ENCODE measurements at regions not wholly inside any gene's neighbourhood (a gene's known extent, or its start where the extent isn't known, plus 50 kb on each side); places are given as distances from the start of the nearest gene placed in this dataset.
A peak's percentile ranks its signal among the peaks of the same experiment; 100 is the strongest.
"Not testable (repeated sequence)": the region's sequence is repeated elsewhere in the genome, so short reads cannot be mapped to it uniquely, and the experiment has no call there.

- DNase-seq (ENCODE audit: low spot score): no peak
Observed at GRCh38 chr6:166724576-166724975, 97.5 kb upstream of the RPS6KA2 start.

DNA sequence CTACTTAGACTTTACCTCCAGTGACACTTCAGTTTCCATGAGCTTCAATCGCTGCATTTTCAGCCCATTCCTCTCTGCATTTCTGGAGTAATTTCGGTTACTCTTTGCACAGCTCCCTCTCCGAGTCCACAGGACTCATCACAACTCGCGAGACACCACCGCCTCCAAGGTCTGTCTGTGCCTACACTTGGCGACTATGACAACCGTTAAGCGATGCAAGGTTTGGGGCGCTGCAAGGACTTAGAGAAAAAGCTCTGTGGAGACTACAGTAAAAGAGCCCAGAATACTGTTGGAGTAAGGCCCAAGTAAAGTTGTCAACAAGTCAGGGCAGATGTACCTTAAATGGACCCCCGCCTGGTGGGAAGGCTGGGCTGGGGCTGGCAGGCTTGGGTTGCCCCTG is 95.7 kb upstream of the RPS6KA2 start:
- no peak for DNase-seq (ENCODE audit: low spot score)

DNA sequence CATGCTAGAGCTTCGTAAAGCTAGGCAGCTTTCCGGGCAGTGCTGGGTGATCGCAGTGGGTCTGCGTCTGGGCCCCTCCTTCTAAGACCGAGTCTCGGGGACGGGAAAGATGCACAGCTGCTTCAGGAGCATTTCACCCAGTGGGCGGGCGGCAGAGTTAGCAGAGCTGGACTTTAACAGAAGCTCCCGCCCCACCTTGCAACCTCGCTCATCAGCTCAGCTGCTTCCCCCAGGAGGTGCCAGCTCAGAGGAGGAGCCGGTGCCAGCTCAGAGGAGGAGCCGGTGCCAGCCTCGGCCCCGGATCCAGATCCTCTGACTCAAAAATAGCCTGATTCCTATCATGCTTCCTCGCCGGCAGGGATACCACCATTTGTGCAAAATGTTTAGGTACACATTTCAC is 94.5 kb upstream of the RPS6KA2 start:
- no peak for DNase-seq (ENCODE audit: low spot score)

GRCh38 chr6:166720856-166721255 is 93.8 kb upstream of the RPS6KA2 start:
- no peak for DNase-seq (ENCODE audit: low spot score)

GRCh38 chr6:166719019-166719418 is 92.0 kb upstream of the RPS6KA2 start:
- no peak for DNase-seq (ENCODE audit: low spot score)

GRCh38 chr6:166718516-166718915 is 91.5 kb upstream of the RPS6KA2 start:
- DNase-seq (ENCODE audit: low spot score): no peak

GRCh38 chr6:166716910-166717617 is 90.0 kb upstream of the RPS6KA2 start:
- DNase-seq (ENCODE audit: low spot score): no peak

DNA sequence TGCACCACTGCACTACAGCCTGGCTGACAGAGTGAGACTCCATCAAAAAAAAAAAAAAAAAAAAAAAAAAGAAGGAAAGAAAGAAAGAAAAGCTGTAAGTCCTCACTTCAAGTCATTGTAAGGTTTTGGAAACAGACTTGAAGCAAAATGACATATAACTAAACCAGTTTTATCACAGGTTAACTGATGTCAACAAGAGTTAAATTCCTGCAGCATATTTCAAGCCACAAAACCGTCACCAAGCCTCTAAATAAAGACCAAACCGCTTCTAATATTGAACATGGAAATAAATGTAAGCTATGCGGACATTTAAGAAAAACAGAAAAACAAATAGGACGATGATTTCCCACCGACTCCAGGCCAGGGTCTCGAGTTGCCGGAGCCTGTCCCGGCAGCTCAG is 88.9 kb upstream of the RPS6KA2 start:
- no peak for DNase-seq (ENCODE audit: low spot score)

GRCh38 chr6:166715065-166715464 is 88.0 kb upstream of the RPS6KA2 start:
- no peak for DNase-seq (ENCODE audit: low spot score)

- DNase-seq (ENCODE audit: low spot score): no peak
Observed at GRCh38 chr6:166714581-166714980, 87.5 kb upstream of the RPS6KA2 start.

GRCh38 chr6:166714187-166714510 is 87.1 kb upstream of the RPS6KA2 start:
- DNase-seq (ENCODE audit: low spot score): no peak

DNA sequence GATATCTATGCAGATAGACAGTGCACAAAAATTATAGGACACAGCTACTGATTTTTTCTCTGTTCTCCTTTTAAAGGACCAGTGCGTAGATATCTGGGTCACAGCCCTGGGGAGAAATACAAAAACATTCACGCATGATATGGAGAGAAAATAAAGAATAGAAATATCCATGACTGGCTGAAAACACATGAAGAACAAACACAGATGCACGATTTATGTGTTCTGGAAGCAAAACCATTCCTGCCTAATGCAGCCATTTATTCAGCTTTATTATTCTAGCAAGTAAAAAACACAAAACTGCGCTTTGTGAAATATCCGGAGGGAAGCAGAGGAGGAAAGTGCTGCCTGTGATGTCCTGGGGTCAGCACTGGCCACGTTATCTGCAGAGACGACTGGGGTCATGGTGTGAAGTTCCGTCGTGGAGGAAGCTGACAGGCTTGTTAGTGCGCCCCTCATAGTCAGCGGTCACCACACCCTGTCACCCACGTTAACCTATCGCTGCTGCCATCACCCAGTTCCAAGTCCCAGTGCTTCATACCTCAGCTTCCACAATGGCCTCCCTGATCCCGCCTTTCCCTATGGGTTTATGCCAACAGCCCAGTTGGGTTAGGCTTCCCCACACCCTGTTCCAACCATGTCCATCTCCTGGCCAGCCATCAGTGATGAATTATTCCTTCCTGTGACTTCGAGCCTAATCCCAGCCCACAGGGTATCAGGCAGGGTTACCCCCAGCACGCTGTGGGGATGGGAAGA is 86.6 kb upstream of the RPS6KA2 start:
- no peak for DNase-seq (ENCODE audit: low spot score)

DNA sequence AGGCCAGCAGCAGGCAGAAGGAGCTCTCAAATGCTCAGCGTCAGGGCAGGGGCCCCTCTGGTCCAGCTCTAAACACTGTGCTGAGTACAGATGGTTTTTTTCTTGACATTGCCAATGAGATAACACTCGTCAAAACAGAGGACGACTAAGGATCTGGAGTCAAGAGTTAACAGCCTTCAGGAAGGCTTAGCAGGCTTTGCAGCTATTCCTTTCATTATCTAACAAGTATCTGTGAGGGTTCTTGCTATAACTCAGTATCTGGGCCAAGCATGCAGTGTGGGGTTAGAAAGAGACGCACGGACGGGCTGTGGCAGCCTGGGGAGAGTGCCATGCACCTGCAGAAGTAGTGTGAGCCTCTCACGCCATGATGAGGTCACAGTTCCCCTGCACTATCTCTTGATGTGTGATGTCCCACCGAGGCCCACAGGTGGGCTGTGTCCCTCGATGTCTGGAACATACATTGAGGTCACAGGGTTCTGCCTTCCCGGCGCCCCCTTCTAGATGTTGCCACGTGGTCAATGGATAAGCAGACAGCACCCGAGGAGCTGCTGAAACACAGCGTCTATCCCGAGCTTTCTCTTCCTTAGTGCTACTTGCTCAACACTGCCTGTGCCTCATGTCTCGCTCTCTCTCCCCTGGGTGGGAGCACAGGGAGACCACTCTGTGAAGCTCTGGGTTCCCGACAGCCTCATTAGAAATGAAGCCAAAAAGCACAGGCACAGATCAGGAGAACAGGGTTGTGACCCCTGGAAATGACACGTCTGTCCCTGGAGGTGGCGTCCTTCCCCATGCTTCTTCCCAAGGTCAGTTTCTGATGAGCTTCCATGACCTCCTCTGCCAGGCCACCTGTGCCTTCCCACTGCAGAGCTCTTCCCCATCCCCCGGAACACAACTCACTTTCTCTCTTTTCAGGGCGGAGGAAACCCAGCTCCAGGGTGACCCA is 85.5 kb upstream of the RPS6KA2 start:
- DNase-seq (ENCODE audit: low spot score): no peak

GRCh38 chr6:166710084-166710483 is 83.0 kb upstream of the RPS6KA2 start:
- DNase-seq (ENCODE audit: low spot score): no peak

DNA sequence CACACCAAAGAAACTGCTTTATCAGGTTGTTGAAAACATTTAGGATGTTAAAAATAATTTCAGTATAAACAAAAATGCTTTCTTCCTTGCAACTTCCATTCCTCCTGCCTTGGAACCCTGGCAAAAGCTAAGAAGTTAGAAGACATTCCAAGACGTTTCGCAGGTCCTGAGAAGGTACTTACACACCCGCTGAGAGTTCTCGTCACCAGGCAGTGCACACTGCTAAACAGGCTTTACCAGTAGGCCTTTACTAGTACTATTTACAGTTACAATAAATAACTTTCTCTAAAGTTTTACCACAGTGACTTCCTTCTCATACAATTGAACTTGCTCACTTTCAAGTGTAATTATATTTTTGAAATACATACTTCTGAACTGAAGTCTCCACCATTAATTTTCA is 81.4 kb upstream of the RPS6KA2 start:
- no peak for DNase-seq (ENCODE audit: low spot score)

DNA sequence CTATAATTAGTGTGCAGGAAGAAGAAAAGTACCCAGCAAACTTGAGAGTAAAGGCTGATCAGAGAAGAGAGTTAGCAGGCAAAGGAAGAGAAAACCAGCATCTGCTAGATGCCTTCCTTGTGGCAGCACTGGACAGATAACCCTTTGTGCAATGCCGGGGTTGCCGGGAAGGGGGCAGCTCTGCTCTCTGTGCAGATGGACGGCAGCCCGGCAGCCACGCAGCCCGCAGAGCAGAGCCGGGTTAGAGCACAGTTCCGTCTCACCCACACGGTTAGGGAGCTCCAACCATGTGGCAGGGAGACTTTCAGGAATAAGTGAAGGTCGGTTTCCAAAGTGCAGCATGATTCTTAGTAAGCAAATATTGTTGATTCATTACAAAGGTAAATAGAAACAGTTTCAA is 80.0 kb upstream of the RPS6KA2 start:
- DNase-seq (ENCODE audit: low spot score): peak; percentile 80

DNA sequence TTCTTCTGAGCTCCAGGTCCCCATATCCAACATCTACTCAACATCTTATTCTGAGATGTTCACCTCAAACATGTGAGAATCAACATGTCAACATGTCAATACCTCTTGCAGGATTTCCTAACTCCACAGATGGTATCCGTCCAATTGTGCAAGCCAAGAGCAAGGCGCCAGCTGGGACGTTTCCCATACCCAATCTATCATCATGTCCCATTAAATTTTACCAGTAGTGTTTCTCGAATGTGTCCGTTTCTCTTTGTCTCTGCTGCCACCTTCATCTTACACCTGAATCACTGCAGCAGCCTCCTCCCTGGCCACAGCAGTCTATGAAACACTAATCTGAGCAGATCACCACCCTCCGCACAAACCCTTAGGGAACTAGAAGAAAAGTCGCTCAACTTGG is 78.0 kb upstream of the RPS6KA2 start:
- no peak for DNase-seq (ENCODE audit: low spot score)

DNA sequence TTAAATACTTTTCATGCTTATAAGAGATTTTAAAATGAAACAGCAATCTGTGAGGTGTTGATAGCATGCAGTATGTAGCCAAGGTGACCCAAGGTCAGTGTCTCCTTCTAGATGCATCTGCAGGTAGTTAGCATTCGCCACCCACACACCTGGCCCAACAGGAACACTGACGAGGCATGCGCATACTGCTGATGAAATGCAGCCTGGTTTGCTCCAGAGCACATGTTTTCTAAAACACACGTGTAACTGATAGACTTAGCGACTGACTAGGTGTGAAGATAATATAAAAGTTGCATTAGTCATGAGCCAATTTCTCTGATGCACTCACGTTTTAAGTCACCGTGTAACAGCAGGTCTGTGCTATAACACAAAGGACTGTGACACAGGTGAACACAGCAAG is 77.1 kb upstream of the RPS6KA2 start:
- DNase-seq (ENCODE audit: low spot score): no peak

- DNase-seq (ENCODE audit: low spot score): no peak
Observed at GRCh38 chr6:166703149-166703710, 76.2 kb upstream of the RPS6KA2 start.

DNA sequence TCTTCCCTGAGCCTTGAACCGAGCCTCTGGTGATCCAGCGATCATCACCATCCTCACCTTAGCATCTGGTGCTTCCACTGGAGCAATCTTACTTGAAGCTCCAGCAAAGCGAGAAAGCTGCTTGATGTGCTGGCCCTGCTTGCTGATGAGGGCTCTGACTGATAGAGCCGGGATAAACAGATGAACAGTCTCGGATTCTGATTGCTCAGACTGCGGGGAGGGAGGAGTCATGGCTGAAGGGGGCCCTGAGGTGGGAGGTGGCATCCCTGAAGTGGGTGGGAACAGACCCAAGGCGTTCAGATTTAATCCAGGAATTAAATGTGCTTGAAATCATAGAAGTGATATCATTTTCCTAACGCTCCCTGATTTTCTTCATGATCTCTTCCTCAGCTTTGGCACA is 74.4 kb upstream of the RPS6KA2 start:
- not testable (repeated sequence) for DNase-seq (ENCODE audit: low spot score)

DNA sequence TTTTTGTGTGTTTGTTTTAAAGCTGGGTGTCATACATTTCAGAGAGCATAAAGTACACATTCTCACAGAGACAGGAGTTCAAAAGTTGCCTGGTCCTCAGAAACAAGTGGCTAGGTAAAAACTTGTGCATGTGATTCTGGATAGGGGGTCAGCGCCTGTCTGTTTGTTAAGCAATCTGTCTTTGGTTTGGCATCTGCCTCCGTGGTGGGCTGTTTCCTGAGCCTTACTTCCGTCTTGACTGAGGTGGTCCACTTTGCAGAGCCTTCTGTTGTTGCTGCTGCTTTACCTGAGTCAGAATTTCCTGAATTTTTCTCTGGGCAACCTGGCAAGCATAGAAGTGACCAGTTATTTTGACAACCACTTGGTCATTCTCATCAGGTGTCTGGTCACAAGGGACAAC is 73.8 kb upstream of the RPS6KA2 start:
- not testable (repeated sequence) for DNase-seq (ENCODE audit: low spot score)

- no peak for DNase-seq (ENCODE audit: low spot score)
Observed at GRCh38 chr6:166697113-166697512, 70.1 kb upstream of the RPS6KA2 start.

GRCh38 chr6:166693880-166694279 is 66.8 kb upstream of the RPS6KA2 start:
- no peak for DNase-seq (ENCODE audit: low spot score)

Data from ecto neural progenitor cell (in vitro differentiated cells).